H1 (cell line): ENCODE measurements at regions not wholly inside any gene's neighbourhood (a gene's known extent, or its start where the extent isn't known, plus 50 kb on each side); places are given as distances from the start of the nearest gene placed in this dataset.

Experiments
- ZNF274 ChIP-seq: IDR thresholded peaks from 2 replicates; pipeline ENCODE4 v1.7.0; 2012; ENCODE audit warnings: low read length, borderline replicate concordance; ENCODE audit errors: extremely low read depth
- TF ChIP-seq, protein P1 (sequence below): IDR thresholded peaks from 2 replicates; pipeline ENCODE4 v1.6.1; 2012; ENCODE audit warnings: low read length, inconsistent platforms

DNA sequence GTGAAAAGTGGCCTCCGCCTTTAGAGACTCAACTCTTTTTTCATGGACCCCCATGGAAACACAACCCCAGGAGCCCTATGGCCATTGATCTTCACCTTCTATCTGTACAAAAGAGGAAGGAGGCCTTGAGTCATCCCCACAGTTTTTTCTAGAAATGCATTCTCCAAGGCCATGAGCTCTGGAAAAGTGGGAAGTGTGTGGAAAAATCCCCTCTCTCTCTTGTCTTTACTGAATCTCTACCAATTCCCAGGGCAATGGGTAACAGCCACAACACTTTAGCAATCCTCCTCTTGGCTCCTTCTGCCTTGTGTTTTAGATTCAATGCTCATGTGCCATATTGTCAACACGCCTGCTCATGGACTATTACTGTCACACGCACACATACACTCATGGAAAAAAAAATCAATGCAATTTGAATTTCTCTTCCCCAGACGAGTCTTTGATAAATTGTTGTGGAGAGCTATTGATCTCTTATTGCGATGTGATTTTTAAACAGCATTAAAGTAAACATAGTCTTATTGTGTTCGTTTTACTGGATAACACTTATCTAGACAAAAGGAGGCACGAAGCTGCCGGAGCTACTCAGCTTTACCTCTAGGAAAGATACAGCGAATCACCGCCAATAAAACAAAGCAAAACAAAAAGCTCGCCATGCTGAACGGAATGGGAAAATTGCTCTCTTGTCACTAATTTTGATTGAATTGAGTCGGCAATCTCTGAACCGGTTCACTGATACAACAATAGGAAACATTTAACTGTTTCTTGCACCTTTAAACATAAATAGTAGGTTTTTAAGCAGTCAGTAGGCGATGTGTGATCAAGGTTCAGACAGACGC lies 260.3 kb downstream of the VRK1 start (continued):
- TF ChIP-seq, protein P1, sequence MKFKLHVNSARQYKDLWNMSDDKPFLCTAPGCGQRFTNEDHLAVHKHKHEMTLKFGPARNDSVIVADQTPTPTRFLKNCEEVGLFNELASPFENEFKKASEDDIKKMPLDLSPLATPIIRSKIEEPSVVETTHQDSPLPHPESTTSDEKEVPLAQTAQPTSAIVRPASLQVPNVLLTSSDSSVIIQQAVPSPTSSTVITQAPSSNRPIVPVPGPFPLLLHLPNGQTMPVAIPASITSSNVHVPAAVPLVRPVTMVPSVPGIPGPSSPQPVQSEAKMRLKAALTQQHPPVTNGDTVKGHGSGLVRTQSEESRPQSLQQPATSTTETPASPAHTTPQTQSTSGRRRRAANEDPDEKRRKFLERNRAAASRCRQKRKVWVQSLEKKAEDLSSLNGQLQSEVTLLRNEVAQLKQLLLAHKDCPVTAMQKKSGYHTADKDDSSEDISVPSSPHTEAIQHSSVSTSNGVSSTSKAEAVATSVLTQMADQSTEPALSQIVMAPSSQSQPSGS = no peak
- no peak for TF ChIP-seq ZNF274
